ENCODE measurements at regions not wholly inside any gene's neighbourhood (a gene's known extent, or its start where the extent isn't known, plus 50 kb on each side); places are given as distances from the start of the nearest gene placed in this dataset.

GRCh38 chr18:67644226-67644625 is 127.7 kb upstream of the DSEL start:
- no peak for TF ChIP-seq POLR2A (IDR thresholded peaks at IDR 0.05; ENCODE audit: extremely low read depth, insufficient read length)
- TF ChIP-seq, protein P1, sequence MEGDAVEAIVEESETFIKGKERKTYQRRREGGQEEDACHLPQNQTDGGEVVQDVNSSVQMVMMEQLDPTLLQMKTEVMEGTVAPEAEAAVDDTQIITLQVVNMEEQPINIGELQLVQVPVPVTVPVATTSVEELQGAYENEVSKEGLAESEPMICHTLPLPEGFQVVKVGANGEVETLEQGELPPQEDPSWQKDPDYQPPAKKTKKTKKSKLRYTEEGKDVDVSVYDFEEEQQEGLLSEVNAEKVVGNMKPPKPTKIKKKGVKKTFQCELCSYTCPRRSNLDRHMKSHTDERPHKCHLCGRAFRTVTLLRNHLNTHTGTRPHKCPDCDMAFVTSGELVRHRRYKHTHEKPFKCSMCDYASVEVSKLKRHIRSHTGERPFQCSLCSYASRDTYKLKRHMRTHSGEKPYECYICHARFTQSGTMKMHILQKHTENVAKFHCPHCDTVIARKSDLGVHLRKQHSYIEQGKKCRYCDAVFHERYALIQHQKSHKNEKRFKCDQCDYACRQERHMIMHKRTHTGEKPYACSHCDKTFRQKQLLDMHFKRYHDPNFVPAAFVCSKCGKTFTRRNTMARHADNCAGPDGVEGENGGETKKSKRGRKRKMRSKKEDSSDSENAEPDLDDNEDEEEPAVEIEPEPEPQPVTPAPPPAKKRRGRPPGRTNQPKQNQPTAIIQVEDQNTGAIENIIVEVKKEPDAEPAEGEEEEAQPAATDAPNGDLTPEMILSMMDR (IDR thresholded peaks at IDR 0.05; ENCODE audit: low read depth, low read length), result no peak
